HT-29 (cell line): ENCODE measurements at regions not wholly inside any gene's neighbourhood (a gene's known extent, or its start where the extent isn't known, plus 50 kb on each side); places are given as distances from the start of the nearest gene placed in this dataset.

ENCODE experiments used
- DNase-seq: peaks from one replicate; pipeline ENCODE4 v3.0.0-alpha.2; 2015; ENCODE audit warnings: low spot score

DNA sequence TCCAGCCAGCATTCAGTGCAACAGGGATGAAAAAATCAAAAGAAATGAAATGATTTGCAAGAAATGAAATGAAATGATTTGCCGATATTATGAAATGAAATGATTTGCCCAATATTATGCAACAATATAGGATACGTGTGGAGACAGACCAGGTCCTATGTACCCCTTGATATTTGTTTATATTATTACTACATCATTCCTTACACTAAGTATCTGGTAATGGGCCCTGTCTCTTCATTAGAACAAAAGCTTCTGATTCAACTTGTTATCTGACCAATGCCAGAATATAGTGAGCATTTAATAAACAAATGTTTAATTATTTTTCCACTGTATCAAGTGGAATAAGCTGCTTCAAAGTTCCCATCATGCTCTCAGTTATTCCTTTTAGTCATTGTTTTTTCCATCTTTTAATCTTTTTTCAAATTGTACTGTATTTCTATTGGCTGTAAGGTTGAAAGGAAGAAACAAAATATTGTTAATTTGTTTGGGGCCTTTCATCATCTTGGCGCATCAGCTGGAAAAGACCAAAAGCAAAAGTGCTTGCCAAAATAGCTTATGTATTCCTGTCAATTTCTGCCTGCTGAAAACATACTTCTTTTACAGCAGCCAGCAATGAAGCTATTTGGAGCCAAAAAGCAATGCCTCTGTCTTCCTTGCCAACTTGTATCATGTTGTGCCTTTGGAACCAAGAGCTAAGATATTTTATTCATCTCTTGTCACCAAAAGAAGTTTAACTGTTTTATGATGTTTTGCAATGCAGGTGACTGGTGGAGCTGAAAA lies 2314.9 kb downstream of the LRRC4C start:
- DNase-seq, result no peak

DNA sequence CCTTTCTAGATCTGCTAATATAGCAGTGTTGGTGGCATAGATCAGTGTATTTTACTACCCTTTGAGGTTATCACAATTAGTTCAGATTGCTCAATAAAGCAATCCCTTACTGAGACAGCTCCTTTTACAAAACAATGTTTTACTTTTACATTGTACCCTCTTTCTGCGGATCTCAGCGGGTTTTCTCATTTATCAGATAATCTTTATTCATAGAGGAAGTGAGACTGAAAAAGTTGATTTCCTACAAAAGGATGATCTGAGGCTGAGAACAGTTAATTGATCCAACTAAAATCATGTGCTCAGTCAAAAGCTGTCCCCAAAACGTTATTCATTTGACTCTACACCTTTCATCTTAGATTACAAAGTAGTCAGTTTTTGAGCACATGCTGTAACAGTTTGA lies 2319.9 kb downstream of the LRRC4C start:
- no peak for DNase-seq

DNA sequence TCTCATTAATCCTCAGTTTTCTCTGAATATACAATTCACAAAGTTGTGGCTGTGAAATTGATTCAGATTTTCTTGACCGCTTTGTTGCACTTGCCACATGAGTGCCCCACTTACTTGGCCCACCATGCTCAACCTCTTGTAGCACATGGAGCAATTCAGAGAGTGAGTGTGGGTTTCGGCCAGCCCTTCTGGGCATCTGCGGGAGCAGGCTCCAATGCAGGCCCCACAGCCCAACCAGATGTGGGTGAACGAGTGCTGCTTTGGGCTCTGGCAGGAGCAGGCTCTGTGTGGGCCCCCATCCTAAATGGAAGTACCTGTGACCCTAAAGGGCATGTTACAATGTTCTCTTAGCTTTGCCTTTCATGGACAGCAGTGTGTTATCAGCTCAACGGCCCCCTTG lies 2338.6 kb downstream of the LRRC4C start:
- no peak for DNase-seq

DNA sequence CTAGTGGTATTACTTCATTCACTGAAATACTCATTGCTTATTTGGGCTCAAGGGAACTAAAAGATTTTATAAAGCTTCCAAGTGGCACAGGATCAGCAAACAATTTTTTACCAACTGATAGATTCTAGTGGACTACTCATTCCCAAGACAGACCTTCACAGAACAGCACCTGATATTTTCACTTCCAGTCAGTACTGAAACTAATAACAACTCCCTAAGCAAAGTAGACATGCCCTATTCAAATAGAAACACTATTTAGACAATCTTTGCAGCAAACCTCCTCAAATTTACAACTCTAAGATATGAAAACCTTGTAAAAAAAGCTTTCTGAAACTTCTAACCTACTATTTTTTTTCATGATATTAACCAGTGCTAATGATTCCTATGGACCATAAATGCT lies 2345.8 kb downstream of the LRRC4C start:
- DNase-seq, result no peak

DNA sequence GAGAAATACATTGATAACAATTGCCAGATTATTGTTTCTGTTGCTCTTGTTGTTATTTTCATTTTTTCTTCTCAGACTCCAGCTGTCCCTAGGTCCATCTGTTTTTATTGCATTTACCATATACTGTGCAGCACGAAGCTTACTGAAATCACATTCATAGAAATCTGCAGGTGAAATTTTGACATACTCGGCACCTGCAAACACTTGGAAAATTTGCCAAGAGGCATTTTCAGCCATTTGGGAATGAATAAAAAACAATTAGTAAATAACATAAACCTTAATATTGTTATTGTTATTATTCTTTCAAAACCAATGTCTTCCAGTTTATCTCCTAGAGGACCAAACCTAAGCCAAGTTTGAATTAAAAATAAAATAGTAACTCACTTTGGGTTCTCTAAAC lies 2357.2 kb downstream of the LRRC4C start:
- no peak for DNase-seq

DNA sequence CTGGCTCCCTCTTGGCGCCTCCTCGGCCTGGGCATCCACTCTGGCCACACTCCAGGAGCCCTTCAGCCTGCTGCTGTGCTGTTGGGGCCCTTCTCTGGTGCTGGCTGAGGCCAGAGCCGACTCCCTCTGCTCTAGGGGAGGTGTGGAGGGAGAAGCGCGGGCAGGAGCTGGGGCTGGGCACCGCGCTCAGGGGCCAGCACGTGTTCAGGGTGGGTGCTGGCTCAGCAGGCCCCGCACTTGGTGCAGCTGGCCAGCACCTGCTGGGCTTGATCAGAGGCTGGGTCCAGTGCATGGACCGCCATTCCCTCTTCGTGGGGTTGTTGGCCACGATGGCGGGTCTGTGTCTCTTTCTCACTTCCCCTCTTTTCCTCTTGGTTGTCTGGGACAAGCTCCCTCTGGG lies 2381.0 kb downstream of the LRRC4C start:
- no peak for DNase-seq

DNA sequence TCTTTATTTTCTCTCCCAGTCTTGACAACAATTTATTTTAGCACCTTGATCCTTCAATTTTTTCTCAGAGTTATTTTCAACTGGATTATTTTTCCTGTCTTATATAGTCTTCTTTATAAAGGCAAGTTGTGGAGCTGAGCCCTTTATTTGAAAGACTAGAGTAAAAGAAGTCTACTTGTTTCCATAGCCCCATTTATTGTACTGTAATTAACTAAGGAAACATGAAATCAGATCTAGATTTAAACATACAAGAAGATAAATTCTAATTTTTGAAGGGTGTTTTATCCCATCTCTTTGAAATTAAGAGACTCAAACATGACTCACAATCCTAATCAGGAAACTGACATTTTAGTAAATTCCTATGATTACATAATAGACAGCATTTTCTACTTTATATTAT lies 2421.8 kb downstream of the LRRC4C start:
- no peak for DNase-seq

DNA sequence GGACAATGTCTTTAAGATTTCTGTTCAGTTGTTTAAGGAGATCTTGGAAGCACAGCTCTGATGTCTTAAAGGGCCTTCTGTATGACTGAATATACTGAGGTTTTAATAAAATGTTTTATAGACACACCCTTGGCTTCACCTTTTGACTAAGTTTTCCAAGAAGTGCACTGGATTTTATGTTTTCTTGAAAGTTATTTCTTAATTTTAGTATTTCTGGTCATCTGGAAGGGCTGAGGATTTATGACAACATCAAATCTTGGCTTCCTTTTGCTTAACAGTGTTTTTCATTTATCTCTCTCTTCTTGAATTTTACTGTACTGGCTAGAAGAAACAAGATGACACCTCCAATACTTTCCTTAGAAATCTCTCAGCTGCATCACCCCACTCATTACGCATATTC lies 2423.4 kb downstream of the LRRC4C start:
- DNase-seq, result no peak

DNA sequence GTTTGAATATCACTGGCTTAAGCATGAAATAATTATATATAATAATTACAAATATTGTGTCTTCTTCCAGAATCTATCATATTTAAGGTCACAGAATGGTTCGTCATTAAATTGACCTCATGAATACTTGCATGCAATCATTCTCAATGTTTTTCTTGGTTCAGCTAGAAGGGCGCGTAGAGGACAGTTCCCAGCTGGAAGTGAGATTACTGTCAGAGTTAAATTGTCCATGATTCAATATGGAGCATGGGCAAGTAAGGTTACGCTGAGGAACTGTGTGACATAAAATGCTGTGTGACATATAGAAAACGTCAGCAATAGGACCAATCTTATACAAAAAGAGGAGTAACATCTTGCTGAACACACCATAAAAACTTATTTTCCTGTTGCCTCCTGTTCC lies 2423.5 kb upstream of the RAG2 start:
- DNase-seq, result no peak

DNA sequence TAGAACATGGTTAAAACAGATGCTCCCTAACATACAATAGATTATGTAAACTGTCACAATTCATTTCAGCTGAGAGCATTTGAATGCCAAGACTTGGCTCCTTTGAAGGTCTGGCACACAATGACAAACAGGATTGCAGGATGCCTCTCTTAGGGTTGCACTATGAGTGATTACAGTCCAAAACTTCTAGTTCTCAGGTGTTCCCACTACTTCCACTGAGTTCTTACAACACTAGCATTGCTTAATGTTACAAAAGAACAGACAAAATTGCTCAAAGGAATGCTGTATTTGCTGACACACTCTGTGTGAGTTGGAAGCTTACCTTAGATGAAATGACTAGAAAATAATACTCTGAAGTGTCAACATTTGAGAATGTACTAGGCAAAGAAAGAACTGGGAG lies 2413.8 kb upstream of the RAG2 start:
- DNase-seq, result no peak

DNA sequence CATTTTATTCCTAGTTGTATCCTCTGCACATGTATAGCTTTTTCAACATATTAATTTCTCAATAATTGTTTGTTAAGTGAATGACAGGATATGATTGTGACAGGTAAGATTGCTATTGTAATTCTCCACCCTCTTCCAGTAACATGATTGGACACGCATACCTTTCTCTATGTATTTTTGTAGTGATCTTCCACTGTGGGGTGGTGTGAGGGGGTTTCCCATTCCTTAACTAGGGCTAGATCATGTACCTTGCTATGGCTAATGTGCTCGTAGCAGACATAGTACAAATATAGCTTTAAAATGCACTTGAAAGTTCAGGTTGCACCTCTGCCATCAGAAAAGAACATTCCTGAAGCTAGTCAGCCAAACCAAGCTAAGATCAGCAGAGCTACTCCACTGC lies 2392.8 kb upstream of the RAG2 start:
- no peak for DNase-seq

DNA sequence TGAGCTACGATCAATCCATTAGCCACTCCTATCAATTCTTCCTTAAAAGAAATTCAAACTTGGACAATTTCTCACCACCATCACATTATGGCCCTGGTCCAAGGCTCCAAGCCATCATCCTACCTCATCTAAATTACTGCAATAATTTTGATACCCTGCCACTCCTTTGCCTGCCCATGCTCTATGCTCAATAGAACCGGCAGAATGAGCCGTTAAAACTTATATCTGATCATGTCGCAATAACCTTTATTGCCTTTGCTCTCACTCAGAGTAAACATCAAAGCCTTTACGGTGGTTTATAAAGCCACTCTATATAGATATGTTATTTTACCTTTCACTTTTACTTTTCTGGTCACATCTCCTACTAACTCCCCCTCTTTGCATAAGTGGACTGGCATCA lies 2392.1 kb upstream of the RAG2 start:
- DNase-seq, result no peak

DNA sequence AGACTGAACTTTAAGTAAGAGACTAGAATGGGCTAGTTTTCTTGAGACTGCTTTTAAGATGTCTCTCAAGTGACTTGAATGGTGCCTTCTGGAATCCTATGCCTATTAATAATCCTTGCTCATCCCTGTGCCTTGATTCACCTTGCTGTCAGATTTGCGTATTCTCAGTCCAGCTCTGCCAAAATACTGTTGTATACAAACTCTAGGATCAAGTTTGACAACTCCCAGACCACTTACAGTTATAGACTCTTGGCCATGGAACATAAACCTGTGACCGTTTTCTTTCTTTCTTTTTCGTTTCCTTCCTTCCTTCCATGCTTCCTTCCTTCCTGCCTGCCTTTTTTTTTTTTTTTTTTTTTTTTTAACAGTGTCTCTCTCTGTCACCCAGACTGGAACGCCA lies 2390.9 kb upstream of the RAG2 start:
- DNase-seq, result no peak

DNA sequence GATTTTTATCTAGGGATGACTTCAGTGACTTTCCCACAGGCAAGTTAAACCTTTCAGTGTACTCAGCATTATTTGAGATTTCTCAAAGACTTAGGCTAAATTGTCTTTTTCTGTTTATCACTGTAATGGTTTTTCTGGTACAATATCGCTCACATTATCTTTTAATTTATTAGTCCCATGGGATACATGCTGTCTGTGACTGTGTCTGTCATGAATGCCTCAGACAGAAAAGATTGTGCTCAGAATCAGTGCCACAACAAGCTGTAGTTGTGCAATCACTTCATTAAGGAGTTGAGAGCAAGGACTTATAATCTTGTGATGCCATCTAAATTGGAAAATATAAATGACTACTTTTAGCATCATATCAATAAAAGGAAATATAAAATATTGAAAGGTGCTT lies 2374.2 kb upstream of the RAG2 start:
- DNase-seq, result no peak

DNA sequence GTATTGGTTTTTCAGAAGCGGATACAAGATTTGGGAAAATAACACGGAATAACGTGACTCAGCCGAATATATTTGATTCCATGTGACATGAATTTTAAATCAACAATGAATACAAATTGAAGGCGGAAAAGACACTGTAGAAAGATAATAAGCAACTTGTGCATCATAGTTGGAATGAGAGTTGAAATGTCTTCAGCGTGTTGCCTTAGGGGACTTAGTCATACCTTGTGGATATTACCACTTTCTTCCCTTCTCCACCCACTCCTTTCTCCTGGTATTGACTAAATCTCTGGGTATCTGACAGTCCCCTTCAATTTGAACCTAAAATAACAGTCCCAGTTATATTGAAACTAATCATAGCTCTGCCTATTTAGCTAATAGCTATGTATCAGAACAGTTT lies 2373.1 kb upstream of the RAG2 start:
- DNase-seq, result no peak

DNA sequence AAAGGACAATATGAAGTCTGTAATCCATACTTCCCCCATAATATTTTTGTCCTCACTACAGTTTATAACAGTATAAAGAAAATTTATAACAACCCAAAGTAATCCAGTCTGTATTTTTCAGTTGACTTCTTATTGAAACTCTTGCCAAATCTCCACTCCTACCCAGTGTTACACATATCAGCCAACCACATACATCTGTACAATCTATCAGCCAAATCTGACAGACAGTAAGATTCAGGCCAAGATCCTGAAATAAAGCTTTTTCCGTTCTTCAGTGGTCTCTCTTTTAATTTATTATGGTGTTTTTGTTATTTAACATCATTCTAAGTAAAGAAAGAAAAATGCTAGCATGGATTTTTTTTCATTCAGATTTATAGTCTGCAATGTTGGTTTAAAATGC lies 2370.9 kb upstream of the RAG2 start:
- DNase-seq, result no peak

DNA sequence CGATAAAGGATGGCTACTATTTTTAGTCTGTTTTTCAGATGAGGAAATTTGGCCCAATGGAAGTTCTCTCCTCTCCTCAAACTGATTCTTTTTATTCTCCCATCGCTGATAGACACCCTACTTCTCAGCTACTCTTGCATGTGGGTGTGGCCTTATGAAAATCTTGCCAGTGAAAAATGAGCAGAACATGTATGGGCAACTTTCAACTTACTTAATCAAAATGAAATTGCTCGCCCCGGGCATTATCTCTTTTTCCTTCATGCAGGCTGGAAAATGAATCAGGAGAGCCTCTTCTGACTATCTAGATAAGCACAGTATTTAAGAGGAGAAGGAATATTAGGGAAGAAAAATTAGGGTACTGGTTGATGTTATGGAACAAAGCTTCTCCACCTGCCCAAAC lies 2354.7 kb upstream of the RAG2 start:
- no peak for DNase-seq

DNA sequence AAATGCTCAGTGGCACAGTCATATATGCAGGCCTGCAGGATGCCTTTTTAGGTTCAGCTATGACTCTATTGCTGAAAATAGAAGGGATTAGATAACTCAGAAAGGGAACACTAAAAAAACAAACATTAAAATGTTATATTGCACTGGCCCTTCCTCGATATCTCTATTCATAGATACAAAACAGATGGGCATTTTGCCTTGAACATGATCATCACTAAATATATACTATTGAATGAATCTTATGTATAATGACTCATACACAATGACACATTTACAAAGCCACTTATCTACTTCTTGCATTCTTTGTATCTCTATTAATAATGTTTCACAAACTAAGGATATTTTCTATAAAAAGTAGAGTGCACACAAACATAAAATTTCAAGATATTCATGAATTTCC lies 2352.8 kb upstream of the RAG2 start:
- DNase-seq, result no peak

DNA sequence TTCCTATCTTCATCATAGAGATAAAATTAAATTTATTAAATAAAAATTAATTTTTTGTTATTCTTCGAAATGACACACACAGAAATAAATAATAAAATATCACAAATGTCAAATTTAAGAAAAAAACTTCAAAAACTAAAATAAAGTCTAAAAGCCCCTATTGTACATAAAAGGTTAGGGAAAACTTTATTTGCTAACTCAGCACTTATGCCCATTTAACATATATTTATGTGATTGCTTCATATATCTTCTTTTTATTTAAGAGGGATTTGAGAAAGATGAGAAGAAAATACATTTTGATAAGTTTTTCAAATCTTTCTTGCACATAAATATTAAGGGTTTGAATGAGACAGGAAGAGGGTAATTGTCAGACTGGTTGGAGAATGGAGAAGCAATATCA lies 2350.4 kb upstream of the RAG2 start:
- DNase-seq, result no peak

DNA sequence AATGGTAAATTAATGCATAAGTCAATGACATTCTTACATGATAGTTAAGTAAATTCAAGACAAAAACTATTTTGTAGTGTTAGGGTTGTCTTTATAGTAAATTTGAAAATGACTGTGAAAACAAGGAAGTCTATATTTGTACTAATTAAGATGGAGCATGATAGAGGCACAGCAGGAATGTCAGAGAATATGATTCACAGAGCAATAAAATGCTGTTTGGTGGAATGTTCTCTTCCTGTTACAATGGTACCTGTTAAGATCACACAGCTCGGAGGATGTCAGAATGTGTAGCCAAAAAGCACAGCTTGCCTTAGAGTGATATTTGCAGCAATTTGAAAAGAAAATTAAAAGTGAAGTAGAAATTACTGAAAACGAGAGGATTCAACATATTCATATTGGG lies 2339.7 kb upstream of the RAG2 start:
- DNase-seq, result no peak

DNA sequence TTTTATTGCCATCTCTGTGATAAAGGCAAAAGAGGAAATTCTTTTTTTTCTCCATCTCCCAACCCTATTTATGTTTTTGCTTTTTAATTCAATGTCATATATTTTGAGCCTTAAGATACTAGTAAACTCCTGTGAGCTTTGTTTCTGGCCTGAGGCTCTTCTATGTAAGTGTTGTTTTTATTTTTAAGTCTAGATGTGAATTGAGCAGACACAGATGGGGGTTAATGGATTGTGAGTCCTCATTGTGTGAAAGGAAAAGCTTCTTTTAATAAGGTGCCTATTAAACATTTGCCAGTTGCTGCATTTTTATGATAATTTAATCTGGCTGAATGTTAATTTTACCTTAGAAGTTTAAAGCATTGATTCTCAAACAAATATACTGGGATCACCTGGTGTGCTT lies 2337.9 kb upstream of the RAG2 start:
- no peak for DNase-seq

DNA sequence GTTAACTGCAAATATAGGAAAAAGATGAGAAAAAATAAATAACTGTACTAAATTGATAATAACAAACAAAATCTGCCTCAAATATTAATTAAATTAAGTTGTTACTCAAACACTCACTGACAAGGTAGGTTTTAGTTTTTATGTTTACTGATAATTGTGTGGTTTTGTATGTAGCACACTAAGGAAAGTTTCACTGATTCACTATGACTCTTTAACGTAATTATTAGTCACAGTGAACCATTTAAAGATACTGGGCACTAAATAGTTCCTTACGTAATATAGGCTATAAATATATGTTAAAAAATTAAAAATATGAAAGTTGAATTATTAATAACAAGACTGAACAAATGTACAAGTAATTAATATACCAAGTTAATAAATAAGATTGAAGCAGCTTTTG lies 2330.0 kb upstream of the RAG2 start:
- no peak for DNase-seq

DNA sequence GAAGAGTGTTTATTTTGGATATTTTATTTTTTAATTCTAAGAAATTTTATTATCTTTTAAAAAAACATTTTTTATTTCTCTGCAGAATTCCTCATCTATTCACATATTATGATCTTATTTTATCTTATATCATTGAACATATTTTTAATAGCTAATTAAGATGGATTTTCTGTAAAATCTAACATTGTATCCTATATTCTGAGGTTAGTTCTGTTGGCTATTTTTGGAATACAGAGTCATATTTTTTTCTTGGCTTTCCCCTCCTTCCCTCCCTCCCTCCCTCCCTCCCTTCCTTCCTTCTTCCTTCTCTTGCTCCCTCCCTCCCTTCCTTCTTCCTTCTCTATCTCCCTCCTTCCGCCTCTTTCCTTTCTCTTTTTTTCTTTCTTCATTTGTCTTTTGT lies 2326.6 kb upstream of the RAG2 start:
- no peak for DNase-seq

DNA sequence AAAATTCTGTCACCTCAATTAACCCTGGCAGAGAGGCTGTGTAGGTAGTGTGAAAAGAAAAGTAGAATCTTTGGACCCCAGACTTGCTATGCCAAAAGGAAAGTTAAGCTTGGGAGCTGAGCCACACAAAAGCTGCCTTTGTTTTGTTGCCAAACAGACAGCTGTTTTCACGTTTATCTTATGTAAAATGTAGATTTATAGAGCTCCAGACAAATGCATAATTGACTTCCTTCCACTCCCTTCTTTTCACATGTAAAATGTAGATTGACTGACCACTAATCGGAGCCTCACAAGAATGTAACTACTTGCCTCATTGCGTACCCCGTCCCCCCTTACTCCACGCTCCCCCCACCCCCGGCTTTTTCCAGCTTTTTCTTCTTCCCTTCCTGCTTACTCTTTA lies 2302.2 kb upstream of the RAG2 start:
- DNase-seq, result no peak
